ENCODE measurements at regions not wholly inside any gene's neighbourhood (a gene's known extent, or its start where the extent isn't known, plus 50 kb on each side); places are given as distances from the start of the nearest gene placed in this dataset.
"Not testable (repeated sequence)": the region's sequence is repeated elsewhere in the genome, so short reads cannot be mapped to it uniquely, and the experiment has no call there.

- Histone ChIP-seq H3K4me3 (ENCODE audit: low read depth in 1 of 2, low read length in 1 of 2) (no peak overlapping the region), H3K27me3 (no peaks in the 10 kb centered on the region), H3K36me3 (no peaks in the 10 kb centered on the region), H3K27ac (no peak overlapping the region), H3K9me3 (no peaks in the 10 kb centered on the region), H3K4me1 (ENCODE audit: control insufficient read depth in 1 of 2, insufficient read depth in 1 of 2, low read depth in 1 of 2, low read length in 1 of 2) (no peaks in the 10 kb centered on the region)
- TF ChIP-seq, protein P1, sequence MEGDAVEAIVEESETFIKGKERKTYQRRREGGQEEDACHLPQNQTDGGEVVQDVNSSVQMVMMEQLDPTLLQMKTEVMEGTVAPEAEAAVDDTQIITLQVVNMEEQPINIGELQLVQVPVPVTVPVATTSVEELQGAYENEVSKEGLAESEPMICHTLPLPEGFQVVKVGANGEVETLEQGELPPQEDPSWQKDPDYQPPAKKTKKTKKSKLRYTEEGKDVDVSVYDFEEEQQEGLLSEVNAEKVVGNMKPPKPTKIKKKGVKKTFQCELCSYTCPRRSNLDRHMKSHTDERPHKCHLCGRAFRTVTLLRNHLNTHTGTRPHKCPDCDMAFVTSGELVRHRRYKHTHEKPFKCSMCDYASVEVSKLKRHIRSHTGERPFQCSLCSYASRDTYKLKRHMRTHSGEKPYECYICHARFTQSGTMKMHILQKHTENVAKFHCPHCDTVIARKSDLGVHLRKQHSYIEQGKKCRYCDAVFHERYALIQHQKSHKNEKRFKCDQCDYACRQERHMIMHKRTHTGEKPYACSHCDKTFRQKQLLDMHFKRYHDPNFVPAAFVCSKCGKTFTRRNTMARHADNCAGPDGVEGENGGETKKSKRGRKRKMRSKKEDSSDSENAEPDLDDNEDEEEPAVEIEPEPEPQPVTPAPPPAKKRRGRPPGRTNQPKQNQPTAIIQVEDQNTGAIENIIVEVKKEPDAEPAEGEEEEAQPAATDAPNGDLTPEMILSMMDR (IDR thresholded peaks at IDR 0.05): no peak
Observed at GRCh38 chr15:88997531-88997930, 84.4 kb upstream of the MFGE8 start.

GRCh38 chr15:88998980-88999713 is 86.0 kb upstream of the MFGE8 start:
- TF ChIP-seq, protein P1 (IDR thresholded peaks at IDR 0.05): no peak
- Histone ChIP-seq H3K36me3 (no peaks in the 10 kb centered on the region), H3K27ac (no peak overlapping the region), H3K4me1 (ENCODE audit: control insufficient read depth in 1 of 2, insufficient read depth in 1 of 2, low read depth in 1 of 2, low read length in 1 of 2) (no peaks in the 10 kb centered on the region), H3K27me3 (no peaks in the 10 kb centered on the region), H3K4me3 (ENCODE audit: low read depth in 1 of 2, low read length in 1 of 2) (no peak overlapping the region), H3K9me3 (no peaks in the 10 kb centered on the region)

DNA sequence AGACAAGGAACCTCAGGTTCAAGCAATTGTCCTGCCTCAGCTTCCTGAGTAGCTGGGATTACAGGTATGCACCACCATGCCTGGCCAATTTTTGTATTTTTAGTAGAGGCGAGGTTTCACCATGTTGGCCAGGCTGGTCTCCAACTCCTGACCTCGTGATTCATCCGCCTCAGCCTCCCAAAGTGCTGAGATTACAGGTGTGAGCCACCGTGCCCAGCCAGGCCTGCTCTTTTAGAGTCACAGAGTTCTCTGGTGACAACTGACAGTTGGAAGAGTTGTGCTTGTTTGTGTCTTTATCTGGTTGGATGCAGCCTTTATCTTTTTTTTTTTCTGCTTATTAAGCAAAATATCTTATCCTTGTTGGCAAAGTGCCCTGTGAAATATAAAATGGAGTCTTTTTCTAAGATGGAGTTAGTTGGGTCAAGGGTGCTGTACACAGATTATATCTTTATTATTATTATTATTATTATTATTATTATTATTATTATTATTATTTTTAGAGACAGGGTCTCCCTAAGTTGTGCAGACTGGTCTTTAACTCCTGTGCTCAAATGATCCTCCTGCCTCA is 86.5 kb upstream of the ABHD2 start:
- not testable (repeated sequence) for H3K27ac ChIP-seq; H3K9me3 ChIP-seq; H3K36me3 ChIP-seq; H3K4me1 ChIP-seq (ENCODE audit: control insufficient read depth in 1 of 2, insufficient read depth in 1 of 2, low read depth in 1 of 2, low read length in 1 of 2); H3K27me3 ChIP-seq; H3K4me3 ChIP-seq (ENCODE audit: low read depth in 1 of 2, low read length in 1 of 2)

GRCh38 chr15:89002281-89002761 is 85.9 kb upstream of the ABHD2 start:
- H3K36me3 ChIP-seq: no peaks in the 10 kb centered on the region
- no peak overlapping the region for H3K27ac ChIP-seq
- TF ChIP-seq, protein P1 (IDR thresholded peaks at IDR 0.05): no peak
- H3K4me1 ChIP-seq (ENCODE audit: control insufficient read depth in 1 of 2, insufficient read depth in 1 of 2, low read depth in 1 of 2, low read length in 1 of 2): no peaks in the 10 kb centered on the region
- no peaks in the 10 kb centered on the region for H3K9me3 ChIP-seq
- H3K4me3 ChIP-seq (ENCODE audit: low read depth in 1 of 2, low read length in 1 of 2): no peak overlapping the region
- no peaks in the 10 kb centered on the region for H3K27me3 ChIP-seq

DNA sequence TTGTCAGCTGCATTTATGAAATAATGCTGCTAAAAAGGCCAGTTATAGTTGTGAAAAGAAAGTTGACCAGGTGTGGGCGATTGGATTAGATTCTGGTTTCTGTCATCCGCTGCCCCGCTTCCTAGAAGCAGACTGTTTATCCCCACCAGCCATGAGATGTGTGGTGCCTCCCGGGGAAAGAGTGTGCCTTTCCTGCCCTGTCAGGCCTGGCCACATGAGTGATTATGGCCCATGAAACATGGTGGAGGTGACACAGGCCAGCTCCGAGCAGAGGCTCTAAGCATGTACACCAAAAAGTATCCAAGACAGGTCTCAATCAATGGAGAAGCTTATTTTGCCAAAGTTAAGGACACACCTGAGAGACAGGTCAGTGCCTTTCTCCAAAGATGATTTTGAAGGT is 85.4 kb upstream of the ABHD2 start:
- no peak overlapping the region for H3K27ac ChIP-seq
- TF ChIP-seq, protein P1 (IDR thresholded peaks at IDR 0.05): no peak
- no peaks in the 10 kb centered on the region for H3K27me3 ChIP-seq
- no peaks in the 10 kb centered on the region for H3K36me3 ChIP-seq
- no peaks in the 10 kb centered on the region for H3K9me3 ChIP-seq
- no peaks in the 10 kb centered on the region for H3K4me1 ChIP-seq (ENCODE audit: control insufficient read depth in 1 of 2, insufficient read depth in 1 of 2, low read depth in 1 of 2, low read length in 1 of 2)
- no peak overlapping the region for H3K4me3 ChIP-seq (ENCODE audit: low read depth in 1 of 2, low read length in 1 of 2)
